ENCODE measurements at regions not wholly inside any gene's neighbourhood (a gene's known extent, or its start where the extent isn't known, plus 50 kb on each side); places are given as distances from the start of the nearest gene placed in this dataset.
"Not testable (repeated sequence)": the region's sequence is repeated elsewhere in the genome, so short reads cannot be mapped to it uniquely, and the experiment has no call there.

DNA sequence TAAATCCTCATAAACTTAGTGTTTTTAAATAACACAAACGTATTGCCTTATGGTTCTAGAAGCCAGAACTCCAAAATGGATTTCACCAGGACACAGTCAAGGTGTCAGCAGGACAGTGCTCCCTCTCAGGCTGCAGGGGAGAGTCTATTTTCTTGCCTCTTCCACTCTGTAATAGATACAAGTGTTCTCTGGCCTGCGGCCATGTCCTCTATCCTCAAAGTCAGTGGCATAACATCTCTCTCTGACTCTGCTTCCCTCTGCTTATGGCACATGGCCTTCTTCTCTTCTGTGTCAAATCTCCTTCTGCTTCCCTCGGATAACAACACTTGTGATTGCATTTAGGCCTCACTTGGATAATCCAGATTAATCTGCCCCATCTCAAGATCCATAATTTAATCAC, 129.4 kb upstream of the OR13F1 start:
- no peaks in the 10 kb centered on the region for H3K27me3 Mint-ChIP-seq
- H3K36me3 Mint-ChIP-seq: no peaks in the 10 kb centered on the region
- POLR2A ChIA-PET: no interaction called here
- no peaks in the 10 kb centered on the region for H3K9me3 Mint-ChIP-seq
- ATAC-seq (ENCODE audit: low read depth) (no peak), DNase-seq (no peak)
- no peaks in the 10 kb centered on the region for H3K4me1 Mint-ChIP-seq
- H3K27ac Mint-ChIP-seq: no peak overlapping the region
- no peak overlapping the region for H3K4me3 Mint-ChIP-seq

DNA sequence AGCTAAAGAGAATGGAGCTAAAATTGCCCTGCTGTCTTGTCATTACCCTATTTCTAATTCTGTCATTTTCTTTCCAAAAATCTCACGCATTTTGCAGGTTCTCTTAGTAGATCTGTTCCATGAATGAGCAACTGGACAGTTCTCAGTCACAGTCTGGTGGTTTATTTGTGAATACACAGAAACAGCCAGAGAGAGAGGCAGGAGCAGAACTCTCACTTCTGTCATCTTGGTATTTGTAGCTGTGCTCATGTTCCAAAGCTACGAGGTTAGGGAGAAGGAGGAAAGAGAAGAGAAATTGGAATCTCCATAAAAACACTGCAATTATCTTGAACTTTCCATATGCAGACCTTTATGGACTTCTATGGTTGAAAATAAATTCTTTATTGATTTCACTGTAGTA, 118.0 kb upstream of the OR13F1 start:
- ATAC-seq (ENCODE audit: low read depth) (no peak), DNase-seq (no peak)
- Mint-ChIP-seq H3K4me1 (no peaks in the 10 kb centered on the region), H3K36me3 (no peaks in the 10 kb centered on the region), H3K9me3 (no peaks in the 10 kb centered on the region), H3K4me3 (no peak overlapping the region), H3K27me3 (no peaks in the 10 kb centered on the region), H3K27ac (no peak overlapping the region)
- POLR2A ChIA-PET: no interaction called here

DNA sequence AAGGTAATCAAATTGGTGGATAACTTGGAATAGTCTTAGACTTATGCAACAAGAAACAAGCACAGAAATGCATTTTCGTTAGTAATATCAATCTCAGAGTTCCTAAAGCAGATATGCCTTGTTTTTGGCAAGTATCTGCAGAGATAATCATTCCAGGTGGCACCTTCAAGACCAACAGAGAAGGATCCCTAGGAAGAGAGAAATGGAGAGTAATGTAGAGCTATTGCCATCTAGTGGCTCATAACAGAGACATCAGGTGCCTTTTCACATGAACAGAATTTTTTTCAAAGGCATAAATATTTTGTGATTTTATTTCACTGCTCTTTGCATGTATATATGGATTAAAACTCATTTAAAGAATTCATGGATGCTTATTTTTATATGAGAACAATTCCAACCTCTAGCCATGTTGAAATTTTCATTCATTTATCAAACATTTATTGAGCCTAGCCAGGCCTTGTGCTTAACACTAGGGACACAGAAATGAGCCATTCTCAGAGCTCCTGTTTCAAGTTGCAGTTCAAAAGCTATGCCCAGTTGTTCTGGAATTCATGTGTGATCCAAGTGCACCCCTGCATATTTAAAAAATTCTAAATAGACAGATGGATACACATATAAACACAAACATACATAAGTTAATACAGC, 117.5 kb upstream of the OR13F1 start:
- ATAC-seq (ENCODE audit: low read depth): no peak
- H3K36me3 Mint-ChIP-seq: no peaks in the 10 kb centered on the region
- H3K27me3 Mint-ChIP-seq: no peaks in the 10 kb centered on the region
- H3K27ac Mint-ChIP-seq: no peak overlapping the region
- DNase-seq: no peak
- POLR2A ChIA-PET: no interaction called here
- H3K4me1 Mint-ChIP-seq: no peaks in the 10 kb centered on the region
- no peak overlapping the region for H3K4me3 Mint-ChIP-seq
- no peaks in the 10 kb centered on the region for H3K9me3 Mint-ChIP-seq

DNA sequence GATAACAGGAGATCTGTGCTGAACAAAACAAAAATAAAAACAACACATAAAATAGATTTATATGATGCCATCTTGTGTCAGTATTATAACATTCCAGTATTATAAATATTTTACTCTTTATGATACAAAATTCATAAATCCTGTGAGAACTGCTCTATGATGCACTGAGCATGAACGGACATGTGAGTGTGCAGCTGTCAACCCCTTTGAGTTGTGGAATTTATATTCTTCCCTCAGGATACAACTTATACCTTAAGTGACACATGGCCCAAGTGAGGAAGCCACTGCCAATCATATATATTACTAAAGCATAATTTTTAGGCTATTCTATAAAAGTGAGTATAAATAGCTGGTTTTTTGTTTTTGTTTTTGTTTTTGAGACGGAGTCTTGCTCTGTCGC, 116.0 kb upstream of the OR13F1 start:
- POLR2A ChIA-PET: no interaction called here
- H3K4me1 Mint-ChIP-seq: no peaks in the 10 kb centered on the region
- H3K27ac Mint-ChIP-seq: no peak overlapping the region
- no peaks in the 10 kb centered on the region for H3K27me3 Mint-ChIP-seq
- no peak overlapping the region for H3K4me3 Mint-ChIP-seq
- no peaks in the 10 kb centered on the region for H3K36me3 Mint-ChIP-seq
- DNase-seq (no peak), ATAC-seq (ENCODE audit: low read depth) (no peak)
- no peaks in the 10 kb centered on the region for H3K9me3 Mint-ChIP-seq

DNA sequence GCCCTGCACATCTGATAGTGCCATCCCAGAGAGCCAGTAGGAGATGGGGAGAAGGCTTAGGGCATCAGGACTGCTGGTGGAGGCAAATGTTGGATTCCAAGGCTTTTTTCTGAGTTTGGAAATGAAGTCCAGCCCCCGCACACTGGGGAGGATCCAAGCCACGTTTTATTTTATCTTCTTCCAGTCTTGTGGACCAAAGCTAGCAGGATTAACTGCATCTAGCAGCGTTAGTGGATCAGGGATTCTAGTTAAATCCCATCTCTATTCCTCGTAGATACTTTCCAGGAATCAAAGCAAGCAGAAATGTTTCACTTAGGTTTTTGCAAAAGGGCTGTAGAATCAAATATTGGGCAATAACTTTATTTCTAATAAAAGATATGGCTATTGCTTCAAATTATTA, 114.7 kb upstream of the OR13F1 start:
- DNase-seq: no peak
- no peaks in the 10 kb centered on the region for H3K4me1 Mint-ChIP-seq
- no peaks in the 10 kb centered on the region for H3K9me3 Mint-ChIP-seq
- H3K36me3 Mint-ChIP-seq: no peaks in the 10 kb centered on the region
- no peak overlapping the region for H3K27ac Mint-ChIP-seq
- no peak for ATAC-seq (ENCODE audit: low read depth)
- H3K4me3 Mint-ChIP-seq: no peak overlapping the region
- H3K27me3 Mint-ChIP-seq: no peaks in the 10 kb centered on the region
- POLR2A ChIA-PET: no interaction called here

DNA sequence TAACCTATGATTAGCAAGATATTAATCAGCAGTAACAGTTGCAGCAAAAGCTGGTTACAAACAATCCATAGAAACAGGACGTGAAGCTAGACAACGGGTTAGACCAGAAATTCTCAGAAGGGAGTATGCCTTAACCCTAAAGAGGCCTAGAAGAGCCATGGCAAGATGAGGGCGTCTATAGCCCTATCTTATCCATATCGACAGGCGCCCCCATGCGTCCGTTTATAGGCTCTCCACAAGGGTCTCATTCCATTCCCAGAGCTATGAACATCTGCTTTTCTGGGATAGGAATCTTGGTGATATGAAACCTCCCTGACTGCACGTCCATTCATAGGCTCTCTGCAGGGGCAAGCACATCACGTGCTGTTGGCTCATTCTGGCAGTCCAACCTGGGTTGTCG, 109.2 kb upstream of the OR13F1 start:
- ATAC-seq (ENCODE audit: low read depth); H3K27ac Mint-ChIP-seq; H3K36me3 Mint-ChIP-seq; POLR2A ChIA-PET; H3K27me3 Mint-ChIP-seq; H3K4me3 Mint-ChIP-seq; H3K4me1 Mint-ChIP-seq; H3K9me3 Mint-ChIP-seq; DNase-seq: not testable (repeated sequence)

DNA sequence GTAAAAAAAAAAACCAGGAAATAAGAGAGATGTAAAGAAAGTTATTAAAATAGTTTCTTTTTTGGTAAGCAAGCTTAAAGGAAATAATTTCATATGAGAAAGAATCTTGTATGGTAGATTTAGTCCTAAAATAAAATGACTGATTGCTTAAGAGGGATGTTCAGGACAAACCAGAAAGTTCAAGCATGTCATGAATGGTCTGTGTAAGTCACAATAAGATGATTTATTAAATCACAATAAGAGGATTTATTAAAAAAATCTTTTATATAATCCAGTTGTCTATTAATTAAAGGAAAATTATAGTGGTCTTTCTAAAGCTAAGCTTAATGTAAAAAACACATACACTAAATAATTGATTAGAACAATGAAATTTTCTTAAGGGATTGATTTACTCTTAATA, 91.8 kb upstream of the OR13F1 start:
- peaks cover 17% of the 10 kb centered on the region for H3K9me3 Mint-ChIP-seq
- H3K27me3 Mint-ChIP-seq: no peaks in the 10 kb centered on the region
- no peaks in the 10 kb centered on the region for H3K36me3 Mint-ChIP-seq
- ATAC-seq (ENCODE audit: low read depth): no peak
- no peak for DNase-seq
- no peak overlapping the region for H3K27ac Mint-ChIP-seq
- POLR2A ChIA-PET: no interaction called here
- no peak overlapping the region for H3K4me3 Mint-ChIP-seq
- H3K4me1 Mint-ChIP-seq: no peaks in the 10 kb centered on the region

DNA sequence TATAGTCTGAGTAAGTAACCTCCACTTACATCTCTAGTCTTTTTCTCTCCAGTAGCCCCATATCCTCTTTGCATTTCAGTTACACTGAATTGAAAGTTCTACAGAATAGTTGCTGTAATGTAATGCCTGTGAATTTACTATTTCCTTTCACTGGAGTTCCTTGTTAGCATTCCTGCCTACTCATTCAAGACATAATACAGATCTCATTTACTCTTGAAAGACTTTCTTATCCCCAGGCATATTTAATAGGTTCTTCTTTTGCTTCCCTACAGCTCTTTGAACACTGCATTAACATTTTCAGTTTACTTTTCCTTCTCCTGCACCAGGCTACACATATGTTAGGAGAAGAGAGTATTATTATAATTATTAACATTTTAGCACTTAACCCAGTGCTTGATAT, 87.6 kb upstream of the OR13F1 start:
- DNase-seq (no peak), ATAC-seq (ENCODE audit: low read depth) (no peak)
- H3K4me3 Mint-ChIP-seq: no peak overlapping the region
- H3K36me3 Mint-ChIP-seq: no peaks in the 10 kb centered on the region
- H3K4me1 Mint-ChIP-seq: no peaks in the 10 kb centered on the region
- H3K27ac Mint-ChIP-seq: no peak overlapping the region
- H3K9me3 Mint-ChIP-seq: peaks cover 12% of the 10 kb centered on the region
- no peaks in the 10 kb centered on the region for H3K27me3 Mint-ChIP-seq
- POLR2A ChIA-PET: no interaction called here

DNA sequence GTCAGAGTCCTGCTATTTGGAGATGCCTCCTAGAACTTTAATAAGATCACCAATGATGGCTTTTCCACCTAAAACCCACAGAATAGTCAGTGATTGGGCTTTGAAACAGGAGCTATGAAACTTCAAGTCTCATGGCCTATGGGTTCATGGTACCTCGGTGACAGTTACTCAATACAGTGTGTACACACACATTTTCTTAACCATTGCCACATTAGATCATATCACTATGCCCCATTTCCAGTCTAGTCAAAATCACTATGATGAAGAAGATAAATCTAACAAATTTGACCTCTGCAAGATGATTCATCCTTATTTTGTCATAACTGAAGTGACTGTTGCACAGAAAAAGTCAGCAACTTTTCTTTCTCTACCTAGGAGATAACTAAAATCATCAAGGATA, 86.8 kb upstream of the OR13F1 start:
- H3K4me3 Mint-ChIP-seq: no peak overlapping the region
- POLR2A ChIA-PET: no interaction called here
- DNase-seq (no peak), ATAC-seq (ENCODE audit: low read depth) (no peak)
- no peaks in the 10 kb centered on the region for H3K4me1 Mint-ChIP-seq
- H3K9me3 Mint-ChIP-seq: peaks cover 10% of the 10 kb centered on the region
- no peaks in the 10 kb centered on the region for H3K36me3 Mint-ChIP-seq
- H3K27ac Mint-ChIP-seq: no peak overlapping the region
- no peaks in the 10 kb centered on the region for H3K27me3 Mint-ChIP-seq

DNA sequence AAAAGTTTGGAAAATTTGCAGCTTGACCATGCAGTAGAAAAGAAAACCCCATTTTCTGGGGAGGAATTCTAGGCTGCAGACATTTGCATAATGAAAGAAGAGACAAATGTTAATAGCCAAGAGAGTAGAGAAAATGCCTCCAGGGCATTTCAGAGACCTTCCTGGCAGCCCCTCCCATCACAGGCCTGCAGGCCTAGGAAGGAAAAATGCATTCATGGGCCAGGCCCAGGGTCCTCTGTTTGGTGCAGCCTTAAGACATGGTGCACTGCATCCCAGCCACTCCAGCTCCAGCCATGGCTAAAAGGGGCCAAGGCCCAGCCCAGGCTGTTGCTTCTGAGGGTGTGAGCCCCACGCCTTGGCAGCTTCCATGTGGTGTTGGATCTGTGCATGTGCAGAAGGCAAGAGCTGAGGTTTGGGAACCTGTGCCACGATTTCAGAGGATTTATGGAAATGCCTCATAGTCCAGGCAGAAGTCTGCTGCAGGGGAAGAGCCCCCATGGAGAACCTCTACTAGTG, 75.0 kb upstream of the OR13F1 start:
- Mint-ChIP-seq H3K27ac (no peak overlapping the region), H3K36me3 (no peaks in the 10 kb centered on the region), H3K27me3 (no peaks in the 10 kb centered on the region), H3K4me1 (no peaks in the 10 kb centered on the region), H3K4me3 (no peak overlapping the region), H3K9me3 (peaks cover 5% of the 10 kb centered on the region)
- POLR2A ChIA-PET: no interaction called here
- ATAC-seq (ENCODE audit: low read depth) (no peak), DNase-seq (no peak)

DNA sequence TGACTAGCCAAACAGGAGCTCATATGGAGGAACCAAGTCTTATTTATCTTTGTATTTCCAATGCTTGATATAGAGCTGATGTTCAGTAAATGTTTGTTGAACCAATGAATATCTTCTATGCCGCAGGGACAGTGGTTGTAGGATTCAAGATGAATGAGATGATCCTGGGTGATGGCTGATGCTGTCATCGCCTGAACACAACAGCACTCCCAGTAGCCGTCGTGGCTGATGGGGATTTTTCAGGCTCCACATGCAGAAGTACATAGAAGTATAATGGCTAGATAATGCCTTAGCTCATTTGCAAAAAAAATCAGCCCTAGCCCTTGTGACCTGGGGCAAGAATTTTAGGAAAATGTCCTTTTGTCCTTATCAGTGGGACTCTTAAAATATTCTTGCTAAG, 69.0 kb upstream of the OR13F1 start:
- H3K27me3 Mint-ChIP-seq: no peaks in the 10 kb centered on the region
- ATAC-seq (ENCODE audit: low read depth): no peak
- peaks cover 4% of the 10 kb centered on the region for H3K9me3 Mint-ChIP-seq
- H3K4me1 Mint-ChIP-seq: no peaks in the 10 kb centered on the region
- no peaks in the 10 kb centered on the region for H3K36me3 Mint-ChIP-seq
- POLR2A ChIA-PET: no interaction called here
- H3K4me3 Mint-ChIP-seq: no peak overlapping the region
- no peak overlapping the region for H3K27ac Mint-ChIP-seq
- DNase-seq: no peak

DNA sequence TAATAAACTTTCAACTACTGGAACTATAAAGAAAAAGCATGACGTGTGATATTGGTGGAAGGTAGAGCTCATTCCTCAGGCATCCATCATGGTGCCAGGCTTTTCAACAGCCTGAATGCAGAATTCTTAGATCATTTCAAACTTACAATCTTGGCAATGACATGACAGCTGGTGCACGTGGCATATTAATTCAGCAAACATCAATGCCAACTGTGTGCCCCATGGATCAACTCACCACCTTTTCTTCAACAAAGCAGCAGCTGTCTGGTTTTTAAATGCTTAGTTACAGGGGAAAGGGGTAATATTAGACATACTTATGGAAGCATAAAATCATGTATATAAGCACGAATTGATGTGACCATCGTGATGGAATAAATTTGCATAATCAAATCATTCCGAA, 56.0 kb upstream of the OR13F1 start:
- no peak for ATAC-seq (ENCODE audit: low read depth)
- no peaks in the 10 kb centered on the region for H3K4me1 Mint-ChIP-seq
- no peaks in the 10 kb centered on the region for H3K9me3 Mint-ChIP-seq
- POLR2A ChIA-PET: no interaction called here
- H3K4me3 Mint-ChIP-seq: no peak overlapping the region
- no peaks in the 10 kb centered on the region for H3K36me3 Mint-ChIP-seq
- DNase-seq: no peak
- H3K27me3 Mint-ChIP-seq: no peaks in the 10 kb centered on the region
- no peak overlapping the region for H3K27ac Mint-ChIP-seq
